CD4-positive, alpha-beta T cell treated with Interleukin-2 at 100 ng/mL for 4 hours (primary cell): ENCODE measurements at regions not wholly inside any gene's neighbourhood (a gene's known extent, or its start where the extent isn't known, plus 50 kb on each side); places are given as distances from the start of the nearest gene placed in this dataset.

Source experiments
- DNase-seq: peaks from one replicate; pipeline ENCODE4 v3.0.0-alpha.2; 2020; ENCODE audit warnings: low spot score

GRCh38 chr5:67515020-67515689, 318.6 kb upstream of the CD180 start:
- peak; percentile 42 for DNase-seq

GRCh38 chr5:67512758-67513157, 316.2 kb upstream of the CD180 start:
- DNase-seq: no peak

GRCh38 chr5:67511911-67512310, 315.3 kb upstream of the CD180 start:
- DNase-seq: no peak

- no peak for DNase-seq
Measured at GRCh38 chr5:67510204-67510603, 313.6 kb upstream of the CD180 start.

DNA sequence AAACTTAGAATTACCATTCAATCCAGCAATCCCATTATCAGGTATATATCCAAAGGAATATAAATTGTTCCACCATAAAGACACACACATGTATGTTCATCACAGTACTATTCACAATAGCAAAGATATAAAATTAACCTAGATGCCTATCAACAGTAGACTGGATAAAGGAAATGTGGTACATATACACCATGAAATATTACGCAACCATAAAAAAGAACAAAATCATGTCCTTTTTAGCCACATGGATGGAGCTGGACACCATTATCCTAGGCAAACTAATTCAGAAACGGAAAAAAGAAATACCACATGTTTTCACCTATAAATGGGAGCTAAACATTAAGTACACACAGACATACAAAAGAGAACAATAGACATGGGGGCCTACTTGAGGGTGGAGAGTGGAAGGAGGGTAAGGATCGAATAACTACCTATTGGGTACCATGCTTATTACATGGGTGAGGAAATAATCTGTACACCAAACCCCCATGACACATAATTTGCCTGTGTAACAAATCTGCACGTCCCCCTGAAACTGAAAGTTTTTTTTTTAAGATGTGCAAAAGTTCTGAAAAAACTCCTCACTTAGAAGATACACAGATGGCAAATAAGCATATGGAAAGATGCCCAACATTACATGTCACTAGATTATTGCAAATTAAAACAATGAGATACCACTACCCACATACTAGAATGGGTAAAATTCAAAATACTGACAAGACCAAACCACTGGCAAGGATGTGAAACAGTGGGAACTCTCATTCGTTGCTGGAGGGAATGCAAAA, 313.0 kb upstream of the CD180 start:
- DNase-seq: no peak

- DNase-seq: no peak
Measured at GRCh38 chr5:67506241-67506640, 309.6 kb upstream of the CD180 start.

- DNase-seq: no peak
Measured at GRCh38 chr5:67502951-67503350, 306.4 kb upstream of the CD180 start.

- no peak for DNase-seq
Measured at GRCh38 chr5:67496051-67496450, 299.5 kb upstream of the CD180 start.

DNA sequence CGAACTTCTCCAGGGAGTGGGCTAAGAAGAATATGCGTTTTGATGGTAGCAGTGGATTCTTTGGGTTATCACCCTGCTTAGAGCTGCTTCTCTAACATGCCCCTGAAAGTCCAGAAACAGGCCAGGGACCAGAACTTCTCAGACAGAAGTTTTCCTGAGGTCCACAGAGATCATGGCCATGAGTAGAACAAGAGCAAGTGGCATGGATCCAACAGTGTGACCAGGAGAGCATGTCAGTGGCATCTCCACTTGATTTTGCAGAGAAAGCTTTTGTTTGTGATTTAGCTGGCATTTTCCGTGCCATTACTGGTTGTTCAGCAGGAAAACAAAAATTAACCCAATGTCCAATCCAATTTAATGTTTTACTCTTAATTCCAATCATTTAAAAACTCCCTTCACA, 298.5 kb upstream of the CD180 start:
- DNase-seq: no peak

DNA sequence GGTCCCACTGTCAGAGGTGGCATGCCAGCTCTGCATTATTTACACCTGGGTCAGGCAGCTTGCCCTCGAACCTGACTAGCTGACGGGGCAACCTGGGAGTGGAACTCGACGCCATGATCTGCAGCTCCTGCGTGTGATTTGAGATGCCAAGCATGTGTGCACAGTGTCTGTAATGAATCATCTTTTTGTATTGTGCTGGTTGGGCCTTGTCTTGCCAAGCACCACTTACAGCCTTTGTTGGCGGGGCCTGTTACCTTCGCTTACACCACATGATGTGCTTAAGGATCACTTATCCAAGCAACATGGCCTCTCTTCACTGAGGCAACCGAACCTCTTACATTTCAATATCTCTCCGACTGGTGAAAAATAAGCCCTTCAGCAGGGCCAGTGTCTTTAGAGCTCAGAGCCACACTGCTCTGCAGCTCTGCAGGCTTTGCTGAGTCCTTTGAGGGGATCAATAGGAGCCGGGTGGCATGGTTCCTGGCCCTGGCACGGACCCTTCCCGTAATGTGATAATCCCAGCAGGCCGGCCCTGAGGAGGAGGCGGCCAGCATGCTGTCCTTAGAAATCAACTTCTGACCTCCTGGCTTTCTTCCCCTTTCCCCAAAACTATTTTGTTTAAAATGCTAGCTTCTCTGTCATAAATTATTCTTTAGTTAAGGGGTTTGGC, 297.7 kb upstream of the CD180 start:
- no peak for DNase-seq

DNA sequence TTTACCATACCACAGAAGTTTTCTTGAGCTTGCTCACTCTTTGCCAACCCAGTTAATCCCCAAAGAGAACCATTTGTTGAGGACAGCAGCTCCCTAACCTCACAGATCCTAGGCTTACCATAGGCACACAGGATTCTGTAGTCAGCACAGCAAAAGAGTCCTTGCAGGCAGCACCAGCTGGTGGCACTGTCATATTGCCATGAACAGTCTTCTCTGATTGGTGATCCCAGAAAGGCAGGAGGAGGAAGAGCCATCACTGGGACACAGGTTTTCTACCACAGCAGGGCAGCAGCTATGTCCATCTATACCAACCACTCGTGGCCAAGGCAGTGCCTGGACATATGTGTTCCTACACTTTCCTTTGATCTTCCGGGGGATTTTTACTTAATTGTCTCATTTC, 297.1 kb upstream of the CD180 start:
- no peak for DNase-seq

DNA sequence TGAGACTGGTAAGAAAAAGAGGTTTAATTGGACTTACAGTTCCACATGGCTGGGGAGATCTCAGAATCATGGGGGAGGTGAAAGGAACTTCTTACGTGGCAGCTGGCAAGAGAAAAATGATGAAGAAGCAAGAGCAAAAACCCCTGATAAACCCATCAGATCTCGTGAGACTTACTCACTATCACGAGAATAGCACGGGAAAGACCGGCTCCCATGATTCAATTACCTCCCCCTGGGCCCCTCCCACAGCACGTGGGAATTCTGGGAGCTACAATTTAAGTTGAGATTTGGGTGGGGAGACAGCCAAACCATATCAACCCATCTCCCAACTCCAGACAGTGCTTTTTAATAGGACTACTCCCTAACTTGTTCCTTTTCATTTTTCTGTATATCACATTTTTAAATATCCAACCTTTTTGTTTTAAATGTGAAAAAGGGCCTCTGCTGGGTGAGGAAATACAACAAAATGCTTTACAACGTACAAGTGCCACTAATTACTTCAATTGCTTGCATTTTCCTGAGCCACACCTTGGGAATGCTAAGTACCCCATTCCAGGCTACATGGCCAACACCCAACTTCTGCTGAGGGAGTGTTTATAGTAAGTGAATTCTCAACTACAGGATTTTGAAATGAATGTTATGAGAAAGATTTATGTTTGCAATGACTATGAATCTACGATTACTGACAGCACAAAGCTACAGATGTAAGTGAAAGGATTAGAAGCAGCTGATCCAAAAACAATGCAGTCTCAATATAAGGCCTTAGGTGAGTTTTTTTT, 294.1 kb upstream of the CD180 start:
- DNase-seq: no peak

GRCh38 chr5:67488885-67489284, 292.3 kb upstream of the CD180 start:
- DNase-seq: no peak

DNA sequence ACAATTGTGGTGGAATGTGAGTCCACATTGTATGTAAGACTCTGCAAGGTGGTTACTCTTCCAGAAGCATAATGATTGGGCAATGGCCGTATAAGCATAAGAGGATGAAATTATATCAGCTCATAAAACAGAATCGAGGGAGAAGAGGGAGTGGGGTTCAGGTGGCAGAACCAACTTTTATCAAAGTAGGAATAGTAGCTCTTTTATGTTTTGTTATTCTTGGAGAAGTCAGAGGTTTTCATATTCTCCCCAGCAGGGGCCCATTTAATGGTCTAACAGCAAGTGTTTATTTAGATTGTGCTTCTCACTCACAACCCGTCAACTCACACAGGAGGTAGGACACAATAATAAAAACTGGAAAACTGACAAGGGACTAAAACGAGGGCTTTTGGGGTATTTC, 291.3 kb upstream of the CD180 start:
- no peak for DNase-seq

DNA sequence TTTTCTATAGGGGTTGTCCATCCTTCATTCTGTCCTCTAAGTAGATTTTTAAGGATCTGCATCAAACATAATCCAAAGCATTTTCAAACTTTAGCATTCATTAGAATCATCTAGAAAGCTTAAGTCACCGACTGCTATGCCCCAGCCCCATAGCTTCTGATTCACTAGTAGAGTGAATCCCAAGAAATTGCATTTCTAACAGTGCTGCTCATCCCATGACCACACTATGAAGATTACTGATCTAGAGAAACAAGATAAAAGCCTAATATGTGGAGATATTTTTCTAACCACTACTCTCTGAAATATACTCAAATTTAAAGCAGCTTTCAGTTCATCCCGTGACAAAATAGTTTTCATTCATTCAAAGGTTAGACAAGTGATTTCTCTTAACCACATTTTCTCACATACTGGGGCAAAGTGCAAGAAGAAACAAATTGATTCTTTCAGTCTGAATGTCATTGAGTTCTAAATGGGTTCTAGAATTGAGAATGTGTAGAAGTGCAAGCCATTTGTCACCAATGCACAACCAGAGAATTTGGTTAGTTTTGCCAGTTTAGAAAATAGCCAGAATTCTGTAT, 286.9 kb upstream of the CD180 start:
- DNase-seq: no peak

- no peak for DNase-seq
Measured at GRCh38 chr5:67481362-67481761, 284.8 kb upstream of the CD180 start.

DNA sequence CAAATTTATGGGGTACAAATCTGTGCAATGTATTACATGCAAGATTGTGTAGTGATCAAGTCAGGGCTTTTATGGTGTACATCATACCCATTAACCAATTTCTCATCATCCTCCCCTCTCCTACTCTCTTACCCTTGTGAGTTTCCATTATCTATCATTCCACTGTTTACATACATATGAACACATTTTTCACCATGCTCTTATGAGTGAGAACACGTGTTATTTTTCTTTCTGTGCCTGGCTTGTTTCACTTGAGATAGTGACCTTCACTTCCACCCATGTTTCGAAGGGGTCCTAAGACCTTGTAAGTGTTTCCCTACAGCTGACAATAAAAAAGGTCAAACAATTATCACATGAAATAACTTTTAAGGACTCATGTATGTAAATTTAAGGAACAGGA, 281.7 kb upstream of the CD180 start:
- DNase-seq: no peak

DNA sequence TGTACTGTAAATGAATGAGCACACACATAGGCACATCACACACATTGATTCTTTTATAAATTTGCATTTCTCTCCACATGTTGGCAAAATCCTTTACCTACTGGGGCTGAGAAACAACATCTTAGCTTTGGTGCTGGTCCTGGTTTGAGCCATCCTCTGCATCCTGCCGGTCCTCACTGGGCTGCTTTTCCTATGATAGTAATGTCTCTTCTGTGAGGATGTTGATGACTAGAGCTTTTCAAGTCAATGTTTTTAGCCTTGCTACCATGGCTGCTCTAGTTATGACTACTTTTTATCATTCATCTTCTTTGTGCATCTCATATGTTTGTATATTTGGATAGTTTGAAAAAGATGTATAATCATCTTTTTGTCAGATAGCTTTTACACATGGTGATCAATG, 280.4 kb upstream of the CD180 start:
- no peak for DNase-seq

DNA sequence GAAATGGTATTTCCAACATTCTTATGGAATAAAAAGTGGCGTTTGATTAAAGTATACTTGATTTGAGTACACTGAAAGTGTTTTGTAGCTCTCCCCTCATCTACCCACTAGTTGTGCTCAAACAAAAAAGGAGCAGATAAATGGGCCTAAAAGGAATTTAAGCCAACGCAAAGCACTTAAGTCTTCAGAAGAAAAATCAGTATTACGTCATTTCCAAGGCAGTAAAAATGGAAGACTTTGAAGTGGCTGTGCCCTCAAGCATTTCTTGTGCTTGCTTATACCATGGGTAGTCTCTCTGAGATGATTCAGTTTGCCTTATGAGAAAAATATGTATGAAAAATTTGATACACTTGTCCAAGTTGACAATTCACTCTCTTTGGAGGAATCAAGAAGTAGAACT, 279.9 kb upstream of the CD180 start:
- DNase-seq: no peak

GRCh38 chr5:67475489-67475888, 278.9 kb upstream of the CD180 start:
- no peak for DNase-seq

DNA sequence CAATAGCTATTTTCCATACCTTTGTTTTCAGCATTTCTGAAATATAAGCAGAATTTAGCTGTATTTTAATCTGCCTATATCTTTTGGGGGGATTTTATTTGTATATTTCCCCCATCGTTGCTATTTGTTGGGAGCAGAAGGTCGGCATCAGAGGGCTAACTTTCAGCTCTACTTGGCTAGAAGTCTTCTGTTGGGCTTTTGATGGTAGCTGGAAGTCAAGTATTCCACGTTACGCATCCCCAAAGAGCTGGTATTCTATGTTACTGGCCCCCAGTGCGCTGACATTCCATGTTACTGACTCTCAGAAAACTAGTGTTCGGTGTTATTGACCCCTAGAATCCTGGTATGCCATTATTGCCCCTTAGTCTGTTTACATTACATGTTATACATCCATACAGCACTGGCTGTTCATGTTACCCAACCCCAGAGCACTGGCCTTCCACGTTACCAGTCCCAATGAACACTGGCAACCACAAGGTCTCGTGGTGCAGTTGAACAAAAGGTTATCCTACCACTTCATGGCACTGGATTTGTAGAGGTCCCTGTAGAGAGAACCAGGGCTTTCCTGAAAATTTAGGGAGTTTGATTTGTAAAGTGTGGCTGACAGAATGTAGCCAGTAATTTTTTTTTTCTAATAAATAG, 278.1 kb upstream of the CD180 start:
- DNase-seq: no peak

GRCh38 chr5:67467110-67467509, 270.5 kb upstream of the CD180 start:
- DNase-seq: no peak
